ENCODE measurements at regions not wholly inside any gene's neighbourhood (a gene's known extent, or its start where the extent isn't known, plus 50 kb on each side); places are given as distances from the start of the nearest gene placed in this dataset.
A peak's percentile ranks its signal among the peaks of the same experiment; 100 is the strongest.

- ChIA-PET POLR2A (no interaction called here), CTCF (no interaction called here)
- Histone ChIP-seq H3K4me3 (ENCODE audit: low read depth, low read length) (no peak overlapping the region), H3K9me3 (ENCODE audit: control insufficient read depth, insufficient read depth, low read length) (no peaks in the 10 kb centered on the region), H3K27ac (ENCODE audit: low read depth, low read length) (no peak overlapping the region), H3K27me3 (ENCODE audit: control insufficient read depth, insufficient read depth, low read length) (no peaks in the 10 kb centered on the region)
- TF ChIP-seq CTCF (IDR thresholded peaks at IDR 0.05; ENCODE audit: low read depth, low read length): no peak
- DNase-seq (ENCODE audit: low read depth, low spot score): no peak
Observed at GRCh38 chr2:39499336-39499735, 62.3 kb upstream of the MAP4K3 start.

- POLR2A ChIA-PET: no interaction called here
- TF ChIP-seq CTCF (IDR thresholded peaks at IDR 0.05; ENCODE audit: low read depth, low read length): no peak
- CTCF ChIA-PET: no interaction called here
- H3K27me3 ChIP-seq (ENCODE audit: control insufficient read depth, insufficient read depth, low read length): no peaks in the 10 kb centered on the region
- H3K4me3 ChIP-seq (ENCODE audit: low read depth, low read length): no peak overlapping the region
- no peak for DNase-seq (ENCODE audit: low read depth, low spot score)
- no peak overlapping the region for H3K27ac ChIP-seq (ENCODE audit: low read depth, low read length)
- H3K9me3 ChIP-seq (ENCODE audit: control insufficient read depth, insufficient read depth, low read length): no peaks in the 10 kb centered on the region
Observed at GRCh38 chr2:39501412-39501811, 64.3 kb upstream of the MAP4K3 start.

- TF ChIP-seq CTCF (IDR thresholded peaks at IDR 0.05; ENCODE audit: low read depth, low read length): no peak
- ChIA-PET CTCF (no interaction called here), POLR2A (interaction anchor here (0.7 to 0.8 kb wide), 2 partner anchors 177 to 193 kb away, joined by 3 to 4 read pairs; no protein-coding TSS in a partner anchor)
- Histone ChIP-seq H3K9me3 (ENCODE audit: control insufficient read depth, insufficient read depth, low read length) (no peaks in the 10 kb centered on the region), H3K27me3 (ENCODE audit: control insufficient read depth, insufficient read depth, low read length) (no peaks in the 10 kb centered on the region), H3K27ac (ENCODE audit: low read depth, low read length) (no peak overlapping the region), H3K4me3 (ENCODE audit: low read depth, low read length) (no peak overlapping the region)
- no peak for DNase-seq (ENCODE audit: low read depth, low spot score)
Observed at GRCh38 chr2:39503277-39503676, 66.2 kb upstream of the MAP4K3 start.

- Histone ChIP-seq H3K27ac (ENCODE audit: low read depth, low read length) (peak overlapping the region; percentile 97), H3K9me3 (ENCODE audit: control insufficient read depth, insufficient read depth, low read length) (no peaks in the 10 kb centered on the region), H3K4me3 (ENCODE audit: low read depth, low read length) (no peak overlapping the region), H3K27me3 (ENCODE audit: control insufficient read depth, insufficient read depth, low read length) (no peaks in the 10 kb centered on the region)
- DNase-seq (ENCODE audit: low read depth, low spot score): no peak
- POLR2A ChIA-PET: no interaction called here
- CTCF ChIA-PET: no interaction called here
- TF ChIP-seq CTCF (IDR thresholded peaks at IDR 0.05; ENCODE audit: low read depth, low read length): no peak
Observed at GRCh38 chr2:39504790-39505335, 67.8 kb upstream of the MAP4K3 start.

GRCh38 chr2:39506215-39506614 lies 69.1 kb upstream of the MAP4K3 start:
- no peaks in the 10 kb centered on the region for H3K27me3 ChIP-seq (ENCODE audit: control insufficient read depth, insufficient read depth, low read length)
- H3K27ac ChIP-seq (ENCODE audit: low read depth, low read length): peak overlapping the region; percentile 77
- no peaks in the 10 kb centered on the region for H3K9me3 ChIP-seq (ENCODE audit: control insufficient read depth, insufficient read depth, low read length)
- no peak overlapping the region for H3K4me3 ChIP-seq (ENCODE audit: low read depth, low read length)
- DNase-seq (ENCODE audit: low read depth, low spot score): no peak
- no peak for TF ChIP-seq CTCF (IDR thresholded peaks at IDR 0.05; ENCODE audit: low read depth, low read length)
- POLR2A ChIA-PET: interaction anchor here (1.1 kb wide), 1 partner anchor 36 kb away, joined by 3 read pairs; no protein-coding TSS in a partner anchor
- CTCF ChIA-PET: interaction anchor here (0.9 kb wide), 1 partner anchor 190 kb away, joined by 4 read pairs; no protein-coding TSS in a partner anchor

Measured in AG04450 (cell line).